ENCODE measurements at regions not wholly inside any gene's neighbourhood (a gene's known extent, or its start where the extent isn't known, plus 50 kb on each side); places are given as distances from the start of the nearest gene placed in this dataset.

DNA sequence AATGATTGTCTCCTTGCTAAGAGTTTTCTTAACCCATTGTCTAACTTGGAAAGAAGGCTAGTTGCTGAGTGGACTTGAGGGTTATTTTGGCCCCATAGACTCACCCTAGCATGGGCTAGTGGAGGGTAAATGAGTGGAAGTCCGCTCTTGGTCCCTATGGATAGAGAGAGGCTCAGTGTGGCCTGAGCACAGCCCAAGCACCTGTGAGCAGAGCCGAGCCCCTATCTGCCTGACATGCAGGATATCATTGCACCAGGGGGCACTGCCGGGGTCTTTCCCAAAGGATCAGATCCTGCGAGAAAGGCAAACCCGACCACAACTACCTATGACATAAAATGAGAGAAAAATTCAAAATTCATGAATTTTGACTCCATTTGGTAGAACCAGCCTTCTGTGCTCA lies 70.6 kb upstream of the GGTLC1 start:
- TF ChIP-seq CEBPB (IDR thresholded peaks at IDR 0.05) (no peak), TCF12 (IDR thresholded peaks at IDR 0.05; ENCODE audit: low read depth) (no peak), RAD21 (IDR thresholded peaks at IDR 0.05; ENCODE audit: low read depth) (no peak), FOXM1 (IDR thresholded peaks at IDR 0.05; ENCODE audit: borderline replicate concordance, low read depth) (no peak), TEAD4 (IDR thresholded peaks at IDR 0.05) (no peak), YY1 (IDR thresholded peaks at IDR 0.05; ENCODE audit: low read depth) (no peak), CREB1 (IDR thresholded peaks at IDR 0.05; ENCODE audit: low read depth) (no peak), TAF1 (IDR thresholded peaks at IDR 0.05; ENCODE audit: low read depth) (no peak), NFIC (IDR thresholded peaks at IDR 0.05) (no peak)
- TF ChIP-seq, protein P1, sequence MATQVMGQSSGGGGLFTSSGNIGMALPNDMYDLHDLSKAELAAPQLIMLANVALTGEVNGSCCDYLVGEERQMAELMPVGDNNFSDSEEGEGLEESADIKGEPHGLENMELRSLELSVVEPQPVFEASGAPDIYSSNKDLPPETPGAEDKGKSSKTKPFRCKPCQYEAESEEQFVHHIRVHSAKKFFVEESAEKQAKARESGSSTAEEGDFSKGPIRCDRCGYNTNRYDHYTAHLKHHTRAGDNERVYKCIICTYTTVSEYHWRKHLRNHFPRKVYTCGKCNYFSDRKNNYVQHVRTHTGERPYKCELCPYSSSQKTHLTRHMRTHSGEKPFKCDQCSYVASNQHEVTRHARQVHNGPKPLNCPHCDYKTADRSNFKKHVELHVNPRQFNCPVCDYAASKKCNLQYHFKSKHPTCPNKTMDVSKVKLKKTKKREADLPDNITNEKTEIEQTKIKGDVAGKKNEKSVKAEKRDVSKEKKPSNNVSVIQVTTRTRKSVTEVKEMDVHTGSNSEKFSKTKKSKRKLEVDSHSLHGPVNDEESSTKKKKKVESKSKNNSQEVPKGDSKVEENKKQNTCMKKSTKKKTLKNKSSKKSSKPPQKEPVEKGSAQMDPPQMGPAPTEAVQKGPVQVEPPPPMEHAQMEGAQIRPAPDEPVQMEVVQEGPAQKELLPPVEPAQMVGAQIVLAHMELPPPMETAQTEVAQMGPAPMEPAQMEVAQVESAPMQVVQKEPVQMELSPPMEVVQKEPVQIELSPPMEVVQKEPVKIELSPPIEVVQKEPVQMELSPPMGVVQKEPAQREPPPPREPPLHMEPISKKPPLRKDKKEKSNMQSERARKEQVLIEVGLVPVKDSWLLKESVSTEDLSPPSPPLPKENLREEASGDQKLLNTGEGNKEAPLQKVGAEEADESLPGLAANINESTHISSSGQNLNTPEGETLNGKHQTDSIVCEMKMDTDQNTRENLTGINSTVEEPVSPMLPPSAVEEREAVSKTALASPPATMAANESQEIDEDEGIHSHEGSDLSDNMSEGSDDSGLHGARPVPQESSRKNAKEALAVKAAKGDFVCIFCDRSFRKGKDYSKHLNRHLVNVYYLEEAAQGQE (IDR thresholded peaks at IDR 0.05; ENCODE audit: low read depth), result no peak
- TF ChIP-seq, protein P2, sequence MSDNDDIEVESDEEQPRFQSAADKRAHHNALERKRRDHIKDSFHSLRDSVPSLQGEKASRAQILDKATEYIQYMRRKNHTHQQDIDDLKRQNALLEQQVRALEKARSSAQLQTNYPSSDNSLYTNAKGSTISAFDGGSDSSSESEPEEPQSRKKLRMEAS (IDR thresholded peaks at IDR 0.05), result no peak
- TF ChIP-seq, protein P3, sequence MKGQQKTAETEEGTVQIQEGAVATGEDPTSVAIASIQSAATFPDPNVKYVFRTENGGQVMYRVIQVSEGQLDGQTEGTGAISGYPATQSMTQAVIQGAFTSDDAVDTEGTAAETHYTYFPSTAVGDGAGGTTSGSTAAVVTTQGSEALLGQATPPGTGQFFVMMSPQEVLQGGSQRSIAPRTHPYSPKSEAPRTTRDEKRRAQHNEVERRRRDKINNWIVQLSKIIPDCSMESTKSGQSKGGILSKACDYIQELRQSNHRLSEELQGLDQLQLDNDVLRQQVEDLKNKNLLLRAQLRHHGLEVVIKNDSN (IDR thresholded peaks at IDR 0.05), result no peak

DNA sequence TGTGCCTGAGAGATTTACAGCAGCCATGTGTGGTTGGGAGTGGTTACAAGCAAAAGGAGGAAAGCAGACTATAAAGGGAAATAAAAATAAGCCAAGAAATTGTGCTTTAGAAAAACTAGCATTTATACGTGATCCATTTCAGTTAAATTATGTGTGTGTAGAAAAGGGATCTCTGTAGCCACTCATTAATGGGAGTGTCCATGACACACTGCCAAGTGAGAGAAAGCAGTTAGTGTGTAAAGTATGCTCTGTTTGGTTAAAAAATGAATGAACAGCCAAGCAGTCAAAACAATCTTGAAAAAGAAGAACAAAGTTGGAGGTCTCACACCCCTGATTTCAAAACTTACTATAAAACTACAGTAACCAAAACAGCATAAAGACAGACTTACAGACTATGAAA lies 67.9 kb upstream of the GGTLC1 start:
- TF ChIP-seq EGR1 (IDR thresholded peaks at IDR 0.05), result no peak
- TF ChIP-seq, protein P1 (IDR thresholded peaks at IDR 0.05; ENCODE audit: low read depth), result no peak
- TF ChIP-seq NFIC (IDR thresholded peaks at IDR 0.05), result no peak
- no peak for TF ChIP-seq ZBTB7A (IDR thresholded peaks at IDR 0.05; ENCODE audit: low read depth)
- TF ChIP-seq TCF12 (IDR thresholded peaks at IDR 0.05; ENCODE audit: low read depth), result no peak
- no peak for TF ChIP-seq YY1 (IDR thresholded peaks at IDR 0.05; ENCODE audit: low read depth)
- TF ChIP-seq TAF1 (IDR thresholded peaks at IDR 0.05; ENCODE audit: low read depth), result no peak
- TF ChIP-seq EP300 (IDR thresholded peaks at IDR 0.05; ENCODE audit: borderline replicate concordance), result no peak

DNA sequence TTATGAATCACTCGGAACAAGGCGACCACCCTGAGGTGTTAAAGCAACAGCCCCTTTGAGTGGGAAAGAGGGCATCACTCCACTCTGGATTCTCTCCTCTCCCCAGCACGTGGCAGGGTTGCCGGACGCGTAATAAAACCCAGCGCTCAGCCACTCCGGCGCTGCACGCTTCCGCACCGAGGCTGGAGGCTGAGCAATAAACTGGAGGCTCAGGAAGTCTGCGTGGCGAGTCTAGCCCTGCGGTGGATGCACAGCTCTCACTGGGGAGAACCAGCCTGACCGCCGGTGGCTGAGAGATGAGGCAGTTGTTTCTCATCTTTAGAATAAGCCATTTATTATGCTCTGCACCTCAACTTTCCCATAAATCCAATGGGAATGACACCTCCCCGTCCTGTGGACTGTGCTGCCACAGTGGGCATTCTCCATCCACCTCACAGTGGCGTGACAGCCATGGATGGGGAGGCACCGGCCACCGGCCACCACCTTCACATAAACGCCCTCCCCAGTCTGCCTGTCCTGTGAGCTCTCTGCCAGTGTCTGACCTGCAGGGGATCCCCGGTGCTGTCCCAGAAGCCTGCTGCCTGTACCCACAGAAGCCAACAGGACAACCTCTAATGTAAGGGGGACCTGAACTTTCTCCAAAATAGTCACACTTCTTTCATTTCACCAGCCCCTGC lies 64.2 kb upstream of the GGTLC1 start:
- TF ChIP-seq, protein P2 (IDR thresholded peaks at IDR 0.05), result no peak
- TF ChIP-seq NFIC (IDR thresholded peaks at IDR 0.05), result no peak
- TF ChIP-seq ZBTB7A (IDR thresholded peaks at IDR 0.05; ENCODE audit: low read depth), result no peak
- no peak for TF ChIP-seq TEAD4 (IDR thresholded peaks at IDR 0.05)
- no peak for TF ChIP-seq FOXM1 (IDR thresholded peaks at IDR 0.05; ENCODE audit: borderline replicate concordance, low read depth)
- TF ChIP-seq CREB1 (IDR thresholded peaks at IDR 0.05; ENCODE audit: low read depth), result no peak
- no peak for TF ChIP-seq RAD21 (IDR thresholded peaks at IDR 0.05; ENCODE audit: low read depth)
- no peak for TF ChIP-seq TAF1 (IDR thresholded peaks at IDR 0.05; ENCODE audit: low read depth)
- TF ChIP-seq EP300 (IDR thresholded peaks at IDR 0.05; ENCODE audit: borderline replicate concordance), result no peak
- no peak for TF ChIP-seq CEBPB (IDR thresholded peaks at IDR 0.05)
- TF ChIP-seq, protein P1 (IDR thresholded peaks at IDR 0.05; ENCODE audit: low read depth), result no peak
- TF ChIP-seq EGR1 (IDR thresholded peaks at IDR 0.05), result no peak
- TF ChIP-seq TCF12 (IDR thresholded peaks at IDR 0.05; ENCODE audit: low read depth), result no peak
- TF ChIP-seq, protein P3 (IDR thresholded peaks at IDR 0.05), result no peak
- TF ChIP-seq YY1 (IDR thresholded peaks at IDR 0.05; ENCODE audit: low read depth), result no peak

DNA sequence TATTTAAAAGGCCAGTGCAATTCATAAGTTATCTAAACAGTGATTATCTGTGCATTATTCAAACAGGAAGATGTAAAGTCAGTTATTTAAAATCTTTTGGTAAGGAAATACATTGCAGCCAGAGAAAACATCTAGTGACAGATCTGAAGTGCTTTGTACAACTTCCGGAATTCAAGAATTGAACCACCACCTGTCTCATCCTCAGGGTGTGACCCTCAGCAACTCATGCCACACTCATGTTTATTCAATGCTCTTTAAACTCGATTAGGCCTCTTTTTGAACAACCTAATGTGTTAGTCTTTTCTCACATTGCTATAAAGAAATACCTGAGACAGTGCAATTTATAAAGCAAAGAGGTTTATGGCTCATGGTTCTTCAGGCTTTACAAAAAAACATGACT lies 62.6 kb upstream of the GGTLC1 start:
- TF ChIP-seq TEAD4 (IDR thresholded peaks at IDR 0.05) (no peak), CREB1 (IDR thresholded peaks at IDR 0.05; ENCODE audit: low read depth) (no peak), RAD21 (IDR thresholded peaks at IDR 0.05; ENCODE audit: low read depth) (no peak), TAF1 (IDR thresholded peaks at IDR 0.05; ENCODE audit: low read depth) (no peak), EGR1 (IDR thresholded peaks at IDR 0.05) (no peak), EP300 (IDR thresholded peaks at IDR 0.05; ENCODE audit: borderline replicate concordance) (no peak)
- TF ChIP-seq, protein P3 (IDR thresholded peaks at IDR 0.05), result no peak

All from Ishikawa (cell line).